HCT116 (cell line): ENCODE measurements at regions not wholly inside any gene's neighbourhood (a gene's known extent, or its start where the extent isn't known, plus 50 kb on each side); places are given as distances from the start of the nearest gene placed in this dataset.
"Not testable (repeated sequence)": the region's sequence is repeated elsewhere in the genome, so short reads cannot be mapped to it uniquely, and the experiment has no call there.

Experiments
- CEBPB ChIP-seq: IDR thresholded peaks from 2 replicates; pipeline ENCODE4 v1.6.1; 2012; ENCODE audit warnings: low read depth
- ELF1 ChIP-seq: IDR thresholded peaks from 2 replicates; pipeline ENCODE4 v1.6.1; 2012; ENCODE audit warnings: low read depth, borderline replicate concordance
- EZH2 ChIP-seq: fragments of 200-600 bp; sonication (generic); IDR thresholded peaks from 2 replicates; pipeline ENCODE4 v1.6.1; 2017; ENCODE audit warnings: antibody characterized with exemption, mixed run types
- JUND ChIP-seq: IDR thresholded peaks from 2 replicates; pipeline ENCODE4 v1.6.1; 2012
- POLR2A ChIP-seq: IDR thresholded peaks from 2 replicates; pipeline ENCODE4 v1.7.0; 2011; ENCODE audit warnings: borderline replicate concordance; ENCODE audit not compliant: insufficient read depth, insufficient read length; ENCODE audit errors: extremely low read depth
- POLR2AphosphoS5 ChIP-seq: IDR thresholded peaks from 2 replicates; pipeline ENCODE4 v1.6.1; 2011; ENCODE audit warnings: mild to moderate bottlenecking, low read depth, low read length, moderate library complexity
- RAD21 ChIP-seq: IDR thresholded peaks from 2 replicates; pipeline ENCODE4 v1.6.1; 2012; ENCODE audit warnings: low read depth, mild to moderate bottlenecking
- SP1 ChIP-seq: IDR thresholded peaks from 2 replicates; pipeline ENCODE4 v1.6.1; 2012; ENCODE audit warnings: low read depth
- ZNF274 ChIP-seq: fragments of 200-500 bp; sonication (Bioruptor generic); IDR thresholded peaks from 2 replicates; pipeline ENCODE4 v1.6.1; 2014; ENCODE audit warnings: mild to moderate bottlenecking, low read depth, low read length, inconsistent platforms
- TF ChIP-seq, protein P1 (sequence below), 3 experiments: fragments of 200-600 bp in 1 of 3; sonication (generic) in 1 of 3; IDR thresholded peaks in 2 of 3; conservative IDR thresholded peaks in 1 of 3; 2 replicates each; pipeline ENCODE4 v1.5.1; 2012 to 2017; ENCODE audit warnings: low read depth in 2 of 3, low read length in 2 of 3, antibody characterized with exemption in 1 of 3, borderline replicate concordance in 1 of 3, control low read depth in 1 of 3, mild to moderate bottlenecking in 1 of 3, mixed read lengths in 1 of 3, mixed run types in 1 of 3, moderate library complexity in 1 of 3; ENCODE audit not compliant: insufficient read depth in 1 of 3
- TF ChIP-seq, protein P2 (sequence below): IDR thresholded peaks from 2 replicates; pipeline ENCODE4 v1.6.1; 2011; ENCODE audit warnings: mild to moderate bottlenecking, low read length, moderate library complexity; ENCODE audit not compliant: insufficient replicate concordance; ENCODE audit errors: extremely low read depth

DNA sequence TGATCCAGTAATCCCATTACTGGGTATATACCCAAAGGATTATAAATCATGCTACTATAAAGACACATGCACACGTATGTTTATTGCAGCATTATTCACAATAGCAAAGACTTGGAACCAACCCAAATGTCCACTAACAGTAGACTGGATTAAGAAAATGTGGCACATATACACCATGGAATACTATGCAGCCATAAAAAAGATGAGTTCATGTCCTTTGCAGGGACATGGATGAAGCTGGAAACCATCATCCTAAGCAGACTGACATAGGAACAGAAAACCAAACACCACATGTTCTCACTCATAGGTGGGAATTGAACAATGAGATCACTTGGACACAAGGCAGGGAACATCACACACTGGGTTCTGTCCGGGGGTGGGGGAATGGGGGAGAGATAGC is 277.1 kb downstream of the COG6 start:
- TF ChIP-seq, protein P1, sequence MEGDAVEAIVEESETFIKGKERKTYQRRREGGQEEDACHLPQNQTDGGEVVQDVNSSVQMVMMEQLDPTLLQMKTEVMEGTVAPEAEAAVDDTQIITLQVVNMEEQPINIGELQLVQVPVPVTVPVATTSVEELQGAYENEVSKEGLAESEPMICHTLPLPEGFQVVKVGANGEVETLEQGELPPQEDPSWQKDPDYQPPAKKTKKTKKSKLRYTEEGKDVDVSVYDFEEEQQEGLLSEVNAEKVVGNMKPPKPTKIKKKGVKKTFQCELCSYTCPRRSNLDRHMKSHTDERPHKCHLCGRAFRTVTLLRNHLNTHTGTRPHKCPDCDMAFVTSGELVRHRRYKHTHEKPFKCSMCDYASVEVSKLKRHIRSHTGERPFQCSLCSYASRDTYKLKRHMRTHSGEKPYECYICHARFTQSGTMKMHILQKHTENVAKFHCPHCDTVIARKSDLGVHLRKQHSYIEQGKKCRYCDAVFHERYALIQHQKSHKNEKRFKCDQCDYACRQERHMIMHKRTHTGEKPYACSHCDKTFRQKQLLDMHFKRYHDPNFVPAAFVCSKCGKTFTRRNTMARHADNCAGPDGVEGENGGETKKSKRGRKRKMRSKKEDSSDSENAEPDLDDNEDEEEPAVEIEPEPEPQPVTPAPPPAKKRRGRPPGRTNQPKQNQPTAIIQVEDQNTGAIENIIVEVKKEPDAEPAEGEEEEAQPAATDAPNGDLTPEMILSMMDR (IDR thresholded peaks at IDR 0.05 in 2 of 3, conservative IDR thresholded peaks at IDR 0.05 in 1 of 3; ENCODE audit: borderline replicate concordance in 1 of 3, insufficient read depth in 1 of 3, low read depth in 2 of 3, low read length in 2 of 3), result not testable (repeated sequence)
- TF ChIP-seq EZH2, POLR2A, ELF1, ZNF274, JUND, SP1, POLR2AphosphoS5, CEBPB, RAD21: not testable (repeated sequence)
- TF ChIP-seq, protein P2, sequence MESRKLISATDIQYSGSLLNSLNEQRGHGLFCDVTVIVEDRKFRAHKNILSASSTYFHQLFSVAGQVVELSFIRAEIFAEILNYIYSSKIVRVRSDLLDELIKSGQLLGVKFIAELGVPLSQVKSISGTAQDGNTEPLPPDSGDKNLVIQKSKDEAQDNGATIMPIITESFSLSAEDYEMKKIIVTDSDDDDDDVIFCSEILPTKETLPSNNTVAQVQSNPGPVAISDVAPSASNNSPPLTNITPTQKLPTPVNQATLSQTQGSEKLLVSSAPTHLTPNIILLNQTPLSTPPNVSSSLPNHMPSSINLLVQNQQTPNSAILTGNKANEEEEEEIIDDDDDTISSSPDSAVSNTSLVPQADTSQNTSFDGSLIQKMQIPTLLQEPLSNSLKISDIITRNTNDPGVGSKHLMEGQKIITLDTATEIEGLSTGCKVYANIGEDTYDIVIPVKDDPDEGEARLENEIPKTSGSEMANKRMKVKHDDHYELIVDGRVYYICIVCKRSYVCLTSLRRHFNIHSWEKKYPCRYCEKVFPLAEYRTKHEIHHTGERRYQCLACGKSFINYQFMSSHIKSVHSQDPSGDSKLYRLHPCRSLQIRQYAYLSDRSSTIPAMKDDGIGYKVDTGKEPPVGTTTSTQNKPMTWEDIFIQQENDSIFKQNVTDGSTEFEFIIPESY, result not testable (repeated sequence)
